ENCODE measurements at regions not wholly inside any gene's neighbourhood (a gene's known extent, or its start where the extent isn't known, plus 50 kb on each side); places are given as distances from the start of the nearest gene placed in this dataset.

- TF ChIP-seq PRDM15 (CRISPR knock-in tag; IDR thresholded peaks at IDR 0.05) (no peak), NFIC (IDR thresholded peaks at IDR 0.05; ENCODE audit: low read depth, low read length) (no peak)
These were observed 551.5 kb downstream of the LMO4 start (continued) for GRCh38 chr1:87880098-87880760.

- H3K36me3 ChIP-seq (ENCODE audit: control insufficient read depth in 2 of 2, insufficient read depth in 2 of 2, low read length in 1 of 2), result no peaks in the 10 kb centered on the region
- intact Hi-C loops (cut with micrococcal nuclease; ENCODE audit: unreplicated experiment), result no loop called here
- no peaks in the 10 kb centered on the region for H3K79me2 ChIP-seq (ENCODE audit: control insufficient read depth, insufficient read depth, low read length)
- H2AFZ ChIP-seq (ENCODE audit: control insufficient read depth, low read depth, low read length), result no peak overlapping the region
- 28% methylated on average over 3 of the region's 3 CpGs for WGBS (ENCODE audit: insufficient coverage, insufficient replicate concordance, low lambda C conversion rate, missing lambda C conversion rate)
- no peak overlapping the region for H3K4me3 ChIP-seq
- no peak overlapping the region for H3K4me2 ChIP-seq (ENCODE audit: control insufficient read depth, insufficient read depth)
- ATAC-seq, result no peak
- no peak overlapping the region for H3K27ac ChIP-seq (ENCODE audit: control insufficient read depth, insufficient read depth)
- no peak for DNase-seq (ENCODE audit: low read depth, low spot score)
- no peaks in the 10 kb centered on the region for H4K20me1 ChIP-seq (ENCODE audit: control insufficient read depth, insufficient read depth)
- no peaks in the 10 kb centered on the region for H3K9me3 ChIP-seq (replicated peaks; ENCODE audit: control insufficient read depth, insufficient read depth, low read length)
- no peak overlapping the region for H3K9ac ChIP-seq (ENCODE audit: control insufficient read depth, insufficient read depth, low read length)
- no peak for FAIRE-seq
- no peaks in the 10 kb centered on the region for H3K4me1 ChIP-seq (ENCODE audit: control insufficient read depth, insufficient read depth, low read length)
- ChIA-PET SMC1A (ENCODE audit: uncharacterized antibody, unreplicated experiment) (no interaction called here), RAD21 (ENCODE audit: unreplicated experiment) (no interaction called here), POLR2A (no interaction called here), CTCF (no interaction called here)
- H3K27me3 ChIP-seq (replicated peaks in 1 of 2; ENCODE audit: control insufficient read depth in 2 of 2, insufficient read depth in 2 of 2, low read length in 1 of 2), result no peaks in the 10 kb centered on the region
- in situ Hi-C loops (cut with MboI), result no loop called here
- TF ChIP-seq E2F4 (IDR thresholded peaks at IDR 0.05; ENCODE audit: low read depth, low read length), result no peak
- no TSS peak for BruUV-seq (replicated peaks)
These were observed 552.1 kb downstream of the LMO4 start for GRCh38 chr1:87880764-87881163.

All from GM12878 (cell line).